CD4-positive, alpha-beta memory T cell (primary cell): ENCODE measurements at regions not wholly inside any gene's neighbourhood (a gene's known extent, or its start where the extent isn't known, plus 50 kb on each side); places are given as distances from the start of the nearest gene placed in this dataset.

Source experiments
- CTCF ChIA-PET: fragments of 350-600 bp; sonication (Branson Sonifier 250); formaldehyde crosslinking; loops from one replicate; lab custom pipeline; 2021; ENCODE audit warnings: inconsistent platforms; ENCODE audit not compliant: partially characterized antibody; lab: Charles Lee
- POLR2A ChIA-PET: fragments of 350-600 bp; sonication (Branson Sonifier 250); formaldehyde crosslinking; loops from one replicate; lab custom pipeline; 2021; ENCODE audit not compliant: partially characterized antibody; lab: Charles Lee
- DNase-seq, 5 donors: peaks; one replicate each; pipeline versions ENCODE4 v3.0.0 to v3.0.0-alpha.2; 2020 to 2022; ENCODE audit warnings: mixed read lengths in 1 of 5
- H3K27ac ChIP-seq: one replicate; pipeline ENCODE4 v1.7.0; 2013; ENCODE audit warnings: low read depth, low read length
- H3K27me3 ChIP-seq: 2 replicates; pipeline ENCODE4 v1.7.0; 2013; ENCODE audit warnings: mild to moderate bottlenecking, low read length, moderate library complexity; ENCODE audit not compliant: insufficient read depth
- H3K36me3 ChIP-seq: 2 replicates; pipeline ENCODE4 v1.7.0; 2013; ENCODE audit warnings: mild to moderate bottlenecking, low read length, moderate library complexity; ENCODE audit not compliant: insufficient read depth
- H3K4me1 ChIP-seq: 2 replicates; pipeline ENCODE4 v1.7.0; 2013; ENCODE audit warnings: mild to moderate bottlenecking, low read length, moderate library complexity; ENCODE audit not compliant: insufficient read depth
- H3K4me3 ChIP-seq, 2 donors: one replicate each; pipeline ENCODE4 v1.7.0; 2013; ENCODE audit warnings: low read length in 2 of 2, mild to moderate bottlenecking in 1 of 2
- H3K9me3 ChIP-seq, 2 donors: one replicate each; pipeline ENCODE4 v1.7.0; 2013; ENCODE audit warnings: low read length in 2 of 2, control low read depth in 1 of 2; ENCODE audit not compliant: control insufficient read depth in 1 of 2
- H3K27ac Mint-ChIP-seq, 7 donors: one replicate each; pipeline ENCODE4 v1.8.0; 2020 to 2021; ENCODE audit warnings: mixed read lengths in 7 of 7, mild to moderate bottlenecking in 6 of 7, inconsistent platforms in 3 of 7, moderate library complexity in 3 of 7
- H3K27me3 Mint-ChIP-seq, 2 donors: one replicate each; pipeline ENCODE4 v1.8.0; 2020 to 2021; ENCODE audit warnings: mixed read lengths in 2 of 2
- H3K36me3 Mint-ChIP-seq, 2 donors: one replicate each; pipeline ENCODE4 v1.8.0; 2020 to 2021; ENCODE audit warnings: mixed read lengths in 2 of 2, inconsistent platforms in 1 of 2, mild to moderate bottlenecking in 1 of 2
- H3K4me1 Mint-ChIP-seq, 4 donors: one replicate each; pipeline ENCODE4 v1.8.0; 2020 to 2021; ENCODE audit warnings: mixed read lengths in 4 of 4, mild to moderate bottlenecking in 1 of 4
- H3K4me3 Mint-ChIP-seq, 8 donors: one replicate each; pipeline ENCODE4 v1.8.0; 2020 to 2021; ENCODE audit warnings: mixed read lengths in 8 of 8, mild to moderate bottlenecking in 7 of 8, moderate library complexity in 6 of 8, inconsistent platforms in 3 of 8
- H3K9me3 Mint-ChIP-seq, 8 donors: one replicate each; pipeline ENCODE4 v1.8.0; 2020 to 2021; ENCODE audit warnings: mixed read lengths in 8 of 8, mild to moderate bottlenecking in 5 of 8, inconsistent platforms in 3 of 8, moderate library complexity in 1 of 8
- intact Hi-C: fragments of 100-400 bp; cut with micrococcal nuclease; formaldehyde crosslinking; loops from one replicate; pipeline ENCODE4 v1.15.1; 2023

- peaks cover 0 to 1% of the 10 kb centered on the region in 2 donors for H3K27me3 Mint-ChIP-seq
- H3K9me3 Mint-ChIP-seq = peaks cover 0 to 3% (median 0%) of the 10 kb centered on the region in 8 donors
- POLR2A ChIA-PET = no interaction called here
- Histone ChIP-seq H3K36me3 (no peaks in the 10 kb centered on the region), H3K4me1 (no peaks in the 10 kb centered on the region), H3K27me3 (no peaks in the 10 kb centered on the region), H3K9me3 (no peaks in the 10 kb centered on the region), H3K4me3 (no peak overlapping the region), H3K27ac (no peak overlapping the region)
- intact Hi-C loops = no loop called here
- no peaks in the 10 kb centered on the region for H3K4me1 Mint-ChIP-seq
- no peaks in the 10 kb centered on the region for H3K36me3 Mint-ChIP-seq
- no peak overlapping the region for H3K27ac Mint-ChIP-seq
- no peak overlapping the region for H3K4me3 Mint-ChIP-seq
- DNase-seq = no peak
- CTCF ChIA-PET = no interaction called here
Observed at GRCh38 chr9:85417674-85418073, 324.1 kb downstream of the AGTPBP1 start.

- DNase-seq = no peak
- no peaks in the 10 kb centered on the region for H3K9me3 ChIP-seq
- no peak overlapping the region for H3K27ac Mint-ChIP-seq
- H3K27me3 ChIP-seq = no peaks in the 10 kb centered on the region
- no peaks in the 10 kb centered on the region for H3K36me3 ChIP-seq
- H3K4me3 ChIP-seq = no peak overlapping the region
- intact Hi-C loops = no loop called here
- H3K36me3 Mint-ChIP-seq = no peaks in the 10 kb centered on the region
- CTCF ChIA-PET = no interaction called here
- H3K4me1 ChIP-seq = no peaks in the 10 kb centered on the region
- POLR2A ChIA-PET = no interaction called here
- H3K27ac ChIP-seq = no peak overlapping the region
- no peak overlapping the region for H3K4me3 Mint-ChIP-seq
- H3K4me1 Mint-ChIP-seq = no peaks in the 10 kb centered on the region
- peaks cover 0 to 3% of the 10 kb centered on the region in 2 donors for H3K27me3 Mint-ChIP-seq
- H3K9me3 Mint-ChIP-seq = no peaks in the 10 kb centered on the region
Observed at GRCh38 chr9:85416715-85417114, 325.0 kb downstream of the AGTPBP1 start.

GRCh38 chr9:85414390-85414789 is 327.4 kb downstream of the AGTPBP1 start:
- H3K27me3 Mint-ChIP-seq = peaks cover 0 to 3% of the 10 kb centered on the region in 2 donors
- no peaks in the 10 kb centered on the region for H3K4me1 ChIP-seq
- no peaks in the 10 kb centered on the region for H3K36me3 ChIP-seq
- CTCF ChIA-PET = no interaction called here
- POLR2A ChIA-PET = no interaction called here
- no peaks in the 10 kb centered on the region for H3K4me1 Mint-ChIP-seq
- no peaks in the 10 kb centered on the region for H3K9me3 ChIP-seq
- H3K36me3 Mint-ChIP-seq = no peaks in the 10 kb centered on the region
- no peak overlapping the region for H3K27ac Mint-ChIP-seq
- DNase-seq = no peak
- intact Hi-C loops = no loop called here
- H3K9me3 Mint-ChIP-seq = peaks cover 0 to 3% (median 0%) of the 10 kb centered on the region in 8 donors
- H3K4me3 Mint-ChIP-seq = no peak overlapping the region
- H3K27me3 ChIP-seq = no peaks in the 10 kb centered on the region
- H3K27ac ChIP-seq = no peak overlapping the region
- H3K4me3 ChIP-seq = no peak overlapping the region

GRCh38 chr9:85408494-85408893 is 333.3 kb downstream of the AGTPBP1 start:
- no peaks in the 10 kb centered on the region for H3K4me1 ChIP-seq
- H3K4me1 Mint-ChIP-seq = no peaks in the 10 kb centered on the region
- H3K27me3 ChIP-seq = no peaks in the 10 kb centered on the region
- H3K36me3 ChIP-seq = no peaks in the 10 kb centered on the region
- no peak for DNase-seq
- H3K9me3 Mint-ChIP-seq = peaks cover 0 to 3% (median 0%) of the 10 kb centered on the region in 8 donors
- no peaks in the 10 kb centered on the region for H3K9me3 ChIP-seq
- CTCF ChIA-PET = no interaction called here
- POLR2A ChIA-PET = no interaction called here
- H3K27ac ChIP-seq = no peak overlapping the region
- intact Hi-C loops = no loop called here
- H3K27ac Mint-ChIP-seq = no peak overlapping the region
- H3K4me3 Mint-ChIP-seq = no peak overlapping the region
- no peaks in the 10 kb centered on the region for H3K36me3 Mint-ChIP-seq
- peaks cover 0 to 3% of the 10 kb centered on the region in 2 donors for H3K27me3 Mint-ChIP-seq
- H3K4me3 ChIP-seq = no peak overlapping the region

- ChIA-PET CTCF (no interaction called here), POLR2A (no interaction called here)
- H3K9me3 ChIP-seq = no peaks in the 10 kb centered on the region
- no peaks in the 10 kb centered on the region for H3K36me3 ChIP-seq
- Mint-ChIP-seq H3K27ac (no peak overlapping the region), H3K27me3 (peaks cover 0 to 1% of the 10 kb centered on the region in 2 donors), H3K4me3 (no peak overlapping the region), H3K36me3 (no peaks in the 10 kb centered on the region), H3K9me3 (peaks cover 0 to under 1% (median 0%) of the 10 kb centered on the region in 8 donors), H3K4me1 (no peaks in the 10 kb centered on the region)
- intact Hi-C loops = no loop called here
- H3K27ac ChIP-seq = no peak overlapping the region
- DNase-seq = no peak
- H3K27me3 ChIP-seq = no peaks in the 10 kb centered on the region
- H3K4me3 ChIP-seq = no peak overlapping the region
- no peaks in the 10 kb centered on the region for H3K4me1 ChIP-seq
Observed at GRCh38 chr9:85405566-85405950, 336.2 kb downstream of the AGTPBP1 start.

GRCh38 chr9:85404911-85405565 is 336.7 kb downstream of the AGTPBP1 start:
- intact Hi-C loops = no loop called here
- Histone ChIP-seq H3K27me3 (no peaks in the 10 kb centered on the region), H3K4me1 (no peaks in the 10 kb centered on the region), H3K27ac (no peak overlapping the region), H3K9me3 (no peaks in the 10 kb centered on the region), H3K4me3 (no peak overlapping the region), H3K36me3 (no peaks in the 10 kb centered on the region)
- ChIA-PET CTCF (no interaction called here), POLR2A (no interaction called here)
- H3K27me3 Mint-ChIP-seq = peaks cover 0 to 1% of the 10 kb centered on the region in 2 donors
- H3K9me3 Mint-ChIP-seq = no peaks in the 10 kb centered on the region
- H3K36me3 Mint-ChIP-seq = no peaks in the 10 kb centered on the region
- no peak overlapping the region for H3K27ac Mint-ChIP-seq
- H3K4me1 Mint-ChIP-seq = no peaks in the 10 kb centered on the region
- no peak overlapping the region for H3K4me3 Mint-ChIP-seq
- no peak for DNase-seq

GRCh38 chr9:85402551-85402950 is 339.2 kb downstream of the AGTPBP1 start:
- peaks cover 1 to 2% of the 10 kb centered on the region in 2 donors for H3K27me3 Mint-ChIP-seq
- H3K27ac ChIP-seq = no peak overlapping the region
- H3K27me3 ChIP-seq = no peaks in the 10 kb centered on the region
- no peaks in the 10 kb centered on the region for H3K36me3 Mint-ChIP-seq
- H3K4me3 ChIP-seq = no peak overlapping the region
- no peaks in the 10 kb centered on the region for H3K9me3 ChIP-seq
- H3K4me1 ChIP-seq = no peaks in the 10 kb centered on the region
- H3K36me3 ChIP-seq = no peaks in the 10 kb centered on the region
- H3K9me3 Mint-ChIP-seq = peaks cover 0 to 2% (median 0%) of the 10 kb centered on the region in 8 donors
- H3K27ac Mint-ChIP-seq = no peak overlapping the region
- ChIA-PET CTCF (no interaction called here), POLR2A (no interaction called here)
- H3K4me1 Mint-ChIP-seq = no peaks in the 10 kb centered on the region
- intact Hi-C loops = no loop called here
- H3K4me3 Mint-ChIP-seq = no peak overlapping the region
- no peak for DNase-seq
